K562 (cell line): ENCODE measurements at regions not wholly inside any gene's neighbourhood (a gene's known extent, or its start where the extent isn't known, plus 50 kb on each side); places are given as distances from the start of the nearest gene placed in this dataset.
A peak's percentile ranks its signal among the peaks of the same experiment; 100 is the strongest.

Source experiments
- ATAC-seq: fragments of 200-7000 bp; cut with Tn5 transposase; 3 replicates; pipeline ENCODE4 v1.9.1; 2020; ENCODE audit warnings: moderate library complexity
- BruUV-seq: library from RNA; stranded (reverse); fragments of 400-500 nt; replicated peaks from 2 replicates; lab custom pipeline; 2021; lab: Mats Ljungman, UMichigan
- CTCF ChIA-PET: fragments of 300-600 bp; formaldehyde crosslinking; extraction: SDS; loops from one replicate; lab custom pipeline; 2021; ENCODE audit warnings: low intra/inter-chr PET ratio; lab: Yijun Ruan, JAX
- POLR2A ChIA-PET: fragments of 300-600, 350-650 bp; sonication (Branson Sonifier 250); formaldehyde crosslinking; extraction: SDS; loops from one replicate; lab custom pipeline; 2021; ENCODE audit warnings: antibody characterized with exemption, inconsistent platforms; lab: Yijun Ruan, JAX
- DNase-seq, 4 experiments: peaks; one replicate each; pipeline versions ENCODE4 v3.0.0 to v3.0.0-alpha.2; 2011 to 2018; ENCODE audit warnings: low spot score in 3 of 4, mixed read lengths in 3 of 4; ENCODE audit errors: extremely low read depth in 1 of 4
- FAIRE-seq: peaks from 2 replicates; lab custom pipeline; 2011; peaks lifted over from hg19 to GRCh38; lab: Jason Lieb, UNC
- H2AFZ ChIP-seq: 2 replicates; pipeline ENCODE4 v1.6.0; 2011; ENCODE audit warnings: low read depth, low read length, control low read depth, inconsistent platforms
- H3K27ac ChIP-seq: fragments of 200-600 bp; 3 replicates; pipeline ENCODE4 v1.8.0; 2011; ENCODE audit warnings: low read depth, mild to moderate bottlenecking, control low read depth, inconsistent platforms, low read length, moderate library complexity, mixed read lengths; ENCODE audit errors: extremely low read depth
- H3K27me3 ChIP-seq, 2 experiments: fragments of 300-600 bp in 1 of 2; 2 replicates in 1 of 2; 3 replicates in 1 of 2; pipeline versions ENCODE4 v1.6.0 to v1.8.0; 2011; ENCODE audit warnings: inconsistent platforms in 2 of 2, low read length in 2 of 2, mild to moderate bottlenecking in 1 of 2, mixed read lengths in 1 of 2, moderate library complexity in 1 of 2; ENCODE audit not compliant: control insufficient read depth in 2 of 2, insufficient read depth in 2 of 2
- H3K36me3 ChIP-seq: fragments of 300-600 bp; 3 replicates; pipeline ENCODE4 v1.8.0; 2011; ENCODE audit warnings: mild to moderate bottlenecking, low read length, inconsistent platforms; ENCODE audit not compliant: control insufficient read depth, insufficient read depth
- H3K4me1 ChIP-seq, 2 experiments: fragments of 200-600 bp in 1 of 2; replicated peaks in 1 of 2; 2 replicates in 1 of 2; 3 replicates in 1 of 2; pipeline versions ENCODE4 v1.5.1 to v1.8.0; 2011; ENCODE audit warnings: inconsistent platforms in 2 of 2, low read length in 2 of 2, mild to moderate bottlenecking in 1 of 2, mixed read lengths in 1 of 2, moderate library complexity in 1 of 2; ENCODE audit not compliant: control insufficient read depth in 2 of 2, insufficient read depth in 2 of 2
- H3K4me2 ChIP-seq: 2 replicates; pipeline ENCODE4 v1.6.1; 2011; ENCODE audit warnings: low read length, control low read depth, inconsistent platforms, mixed read lengths; ENCODE audit not compliant: insufficient read depth
- H3K4me3 ChIP-seq: fragments of 200-600 bp; sonication (generic), shearing (Covaris generic); 2 replicates; pipeline ENCODE4 v1.5.1; 2016; ENCODE audit warnings: control low read depth, inconsistent platforms
- H3K79me2 ChIP-seq: fragments of 200-600 bp; 3 replicates; pipeline ENCODE4 v1.8.0; 2011; ENCODE audit warnings: low read length, inconsistent platforms; ENCODE audit not compliant: control insufficient read depth, insufficient read depth
- H3K9ac ChIP-seq, 2 experiments: 2 replicates each; pipeline versions ENCODE4 v1.6.0 to v1.6.1; 2011; ENCODE audit warnings: low read depth in 2 of 2, low read length in 2 of 2, control low read depth in 1 of 2, inconsistent platforms in 1 of 2, mild to moderate bottlenecking in 1 of 2, mixed read lengths in 1 of 2; ENCODE audit not compliant: insufficient read depth in 1 of 2
- H3K9me1 ChIP-seq: one replicate; pipeline ENCODE4 v1.6.0; 2011; ENCODE audit warnings: inconsistent platforms, mild to moderate bottlenecking, low read length, moderate library complexity; ENCODE audit not compliant: control insufficient read depth, insufficient read depth
- H3K9me3 ChIP-seq: replicated peaks from 2 replicates; pipeline ENCODE4 v1.5.1; 2011; ENCODE audit warnings: low read depth, low read length, inconsistent platforms; ENCODE audit not compliant: control insufficient read depth, insufficient read depth
- H4K20me1 ChIP-seq: replicated peaks from 2 replicates; pipeline ENCODE4 v1.6.1; 2011; ENCODE audit warnings: low read length, inconsistent platforms, mixed read lengths; ENCODE audit not compliant: control insufficient read depth, insufficient read depth
- ATF1 ChIP-seq, 2 experiments: fragments of 450-650 bp in 1 of 2; IDR thresholded peaks; 2 replicates each; pipeline ENCODE4 v1.6.1; 2016; ENCODE audit warnings: missing compliant biosample characterization in 1 of 2, missing genetic modification characterization in 1 of 2
- CBFA2T3 ChIP-seq: fragments of 450-650 bp; IDR thresholded peaks from 2 replicates; pipeline ENCODE4 v1.6.1; 2017
- CBFB ChIP-seq: sonication (generic); formaldehyde crosslinking; IDR thresholded peaks from 2 replicates; pipeline ENCODE4 v1.4.0; 2020; ENCODE audit warnings: mild to moderate bottlenecking, missing genetic modification reagents
- CC2D1A ChIP-seq: fragments of 450-650 bp; IDR thresholded peaks from 2 replicates; pipeline ENCODE4 v1.6.1; 2017; ENCODE audit warnings: mild to moderate bottlenecking
- CTCF ChIP-seq, 3 experiments: IDR thresholded peaks in 2 of 3; conservative IDR thresholded peaks in 1 of 3; 2 replicates each; pipeline ENCODE4 v1.5.1; 2011 to 2012; ENCODE audit warnings: low read length in 3 of 3, mild to moderate bottlenecking in 3 of 3, control low read depth in 2 of 3, improper control_type of control experiment in 1 of 3, inconsistent platforms in 1 of 3, low read depth in 1 of 3, mixed read lengths in 1 of 3, moderate library complexity in 1 of 3; ENCODE audit not compliant: insufficient read depth in 2 of 3
- ESRRA ChIP-seq: fragments of 450-650 bp; IDR thresholded peaks from 2 replicates; pipeline ENCODE4 v1.6.1; 2014; ENCODE audit warnings: low read depth, mild to moderate bottlenecking, moderate library complexity, borderline replicate concordance
- GTF2F1 ChIP-seq: IDR thresholded peaks from 2 replicates; pipeline ENCODE4 v1.6.1; 2011; ENCODE audit warnings: low read depth, low read length, improper control_type of control experiment
- MAFK ChIP-seq: IDR thresholded peaks from 2 replicates; pipeline ENCODE4 v1.6.1; 2011; ENCODE audit warnings: low read length, improper control_type of control experiment
- MNT ChIP-seq, 2 experiments: fragments of 450-650 bp; conservative IDR thresholded peaks; 2 replicates each; pipeline ENCODE4 v1.6.1; 2017; ENCODE audit warnings: mild to moderate bottlenecking in 2 of 2, moderate library complexity in 2 of 2
- TARDBP ChIP-seq: fragments of 450-650 bp; IDR thresholded peaks from 2 replicates; pipeline ENCODE4 v1.6.1; 2016
- TBL1XR1 ChIP-seq, 2 experiments: IDR thresholded peaks; 2 replicates each; pipeline ENCODE4 v1.6.1; 2012; ENCODE audit warnings: improper control_type of control experiment in 2 of 2, low read length in 2 of 2, mild to moderate bottlenecking in 1 of 2
- THAP7 ChIP-seq: fragments of 250-450 bp; sonication (Bioruptor Pico); IDR thresholded peaks from 2 replicates; pipeline ENCODE4 v1.5.0; 2021
- USF1 ChIP-seq: sonication (generic); formaldehyde crosslinking; IDR thresholded peaks from 2 replicates; pipeline ENCODE4 v1.9.0; 2022; ENCODE audit warnings: mild to moderate bottlenecking, missing genetic modification reagents
- ZBTB17 ChIP-seq: fragments of 450-650 bp; formaldehyde crosslinking; IDR thresholded peaks from 2 replicates; pipeline ENCODE4 v1.4.0; 2020; ENCODE audit warnings: mild to moderate bottlenecking
- WGBS: fragments of 100-300 bp; shearing (Covaris generic); methylation state at CpG from one replicate; pipeline ENCODE4 v1.1.6; 2016; ENCODE audit warnings: low coverage, mixed read lengths; ENCODE audit not compliant: insufficient coverage; ENCODE audit errors: missing lambda C conversion rate; 5-methylcytosine and 5-hydroxymethylcytosine counted together
- in situ Hi-C: fragments of 300-500 bp; cut with MboI; formaldehyde crosslinking; loops from 4 replicates; pipeline ENCODE4 v1.15.0; 2018; ENCODE audit warnings: inconsistent platforms, mixed read lengths
- intact Hi-C: fragments of 100-400 bp; cut with micrococcal nuclease; formaldehyde crosslinking; loops from 2 replicates; pipeline ENCODE4 v1.14.2; 2022

- TF ChIP-seq MNT (conservative IDR thresholded peaks at IDR 0.05) (peak in 1 of 2 experiments; percentile 18; a peak in 2 of 4 replicates), ESRRA (peak; percentile 18; the same call in 1 of the 2 replicates), GTF2F1 (no peak), TBL1XR1 (IDR thresholded peaks at IDR 0.05; ENCODE audit: low read length in 2 of 2) (0 out of 4 replicates have a peak, but pooled peaks of 1 of the 2 experiments have one; percentile 21), CBFA2T3 (peak; percentile 83), TARDBP (no peak), CBFB (CRISPR knock-in tag) (no peak)
Observed at GRCh38 chr1:172719066-172719627, 60.2 kb downstream of the FASLG start (continued).

- WGBS = 7% methylated on average over 3 of the region's 3 CpGs
- intact Hi-C loops = loop anchor here (1.0 to 2.0 kb wide), 5 partner anchors 57 to 290 kb away; partner anchors contain the start of gene SUCO
- no peak overlapping the region for H2AFZ ChIP-seq
- peak; percentile 88 for FAIRE-seq
- POLR2A ChIA-PET = interaction anchor here (0.5 to 1.0 kb wide), 3 partner anchors 187 to 1149 kb away, joined by 3 to 5 read pairs (median 3); partner anchors contain the start of gene ZBTB37
- H3K9ac ChIP-seq = no peak overlapping the region
- ATAC-seq = peak; percentile 85
- CTCF ChIA-PET = interaction anchor here (0.7 to 2.9 kb wide), 6 partner anchors 110 to 717 kb away, joined by 3 to 17 read pairs (median 4); no protein-coding TSS in a partner anchor
- no peaks in the 10 kb centered on the region for H4K20me1 ChIP-seq
- H3K79me2 ChIP-seq = no peaks in the 10 kb centered on the region
- no peaks in the 10 kb centered on the region for H3K9me3 ChIP-seq
- peak; percentile 52 to 61 (median 56) for DNase-seq
- H3K4me1 ChIP-seq = peaks cover 3 to 22% of the 10 kb centered on the region in 2 experiments; a peak in 4 of 5 replicates
- H3K27ac ChIP-seq = no peak overlapping the region
- no TSS peak for BruUV-seq
- in situ Hi-C loops = no loop called here
- H3K4me3 ChIP-seq = no peak overlapping the region
- no peaks in the 10 kb centered on the region for H3K36me3 ChIP-seq
- no peak overlapping the region for H3K4me2 ChIP-seq
- H3K27me3 ChIP-seq = no peaks in the 10 kb centered on the region
- no peaks in the 10 kb centered on the region for H3K9me1 ChIP-seq
- TF ChIP-seq ATF1 (CRISPR knock-in tag; IDR thresholded peaks at IDR 0.05) (no peak), ATF1 (tag; IDR thresholded peaks at IDR 0.05) (0 out of 2 replicates have a peak, but pooled peaks have one; percentile 3), CC2D1A (peak; percentile 27; the same call in 1 of the 2 replicates), THAP7 (no peak), MAFK (peak; percentile 5; the same call in 1 of the 2 replicates), ZBTB17 (CRISPR knock-in tag) (no peak), CTCF (IDR thresholded peaks at IDR 0.05 in 2 of 3, conservative IDR thresholded peaks at IDR 0.05 in 1 of 3; ENCODE audit: insufficient read depth in 2 of 3, low read depth in 1 of 3, low read length in 3 of 3) (peak; percentile 64 to 85 (median 68); a peak in 5 of 6 replicates), USF1 (CRISPR knock-in tag) (no peak)
Observed at GRCh38 chr1:172719694-172720138, 60.8 kb downstream of the FASLG start.
